SK-N-SH (cell line): ENCODE measurements at regions not wholly inside any gene's neighbourhood (a gene's known extent, or its start where the extent isn't known, plus 50 kb on each side); places are given as distances from the start of the nearest gene placed in this dataset.

Experiments
- CTCF ChIA-PET: fragments of 300-600, 350-600 bp; formaldehyde crosslinking; extraction: SDS; loops from one replicate; lab custom pipeline; 2021; lab: Yijun Ruan, JAX
- POLR2A ChIA-PET: fragments of 350-600 bp; sonication (Branson Sonifier 250); formaldehyde crosslinking; extraction: SDS; loops from one replicate; lab custom pipeline; 2020; ENCODE audit warnings: antibody characterized with exemption, inconsistent platforms; lab: Yijun Ruan, JAX
- DNase-seq: peaks from one replicate; pipeline ENCODE4 v3.0.0; 2012
- H2AFZ ChIP-seq: fragments of 200-600 bp; sonication (generic); 2 replicates; pipeline ENCODE4 v1.8.1; 2016; ENCODE audit warnings: antibody characterized with exemption, mild to moderate bottlenecking, low read depth
- H3F3A ChIP-seq: fragments of 200-600 bp; sonication (generic); replicated peaks from 2 replicates; pipeline ENCODE3; 2016; ENCODE audit warnings: antibody characterized with exemption, mild to moderate bottlenecking; ENCODE audit not compliant: insufficient read depth
- H3K27ac ChIP-seq, 2 experiments: fragments of 200-500 bp in 1 of 2; fragments of 200-600 bp in 1 of 2; sonication (Bioruptor generic) in 1 of 2; sonication (generic), shearing (Covaris generic) in 1 of 2; 2 replicates each; pipeline versions ENCODE4 v1.5.1 to v1.6.1; 2014 to 2016; ENCODE audit warnings: low read depth in 2 of 2, inconsistent platforms in 1 of 2, low read length in 1 of 2, mild to moderate bottlenecking in 1 of 2, mixed read lengths in 1 of 2
- H3K27me3 ChIP-seq: fragments of 200-600 bp; sonication (generic), shearing (Covaris generic); 2 replicates; pipeline ENCODE4 v1.6.1; 2016; ENCODE audit warnings: mixed run types; ENCODE audit not compliant: insufficient read depth
- H3K36me3 ChIP-seq, 2 experiments: fragments of 200-500 bp in 1 of 2; fragments of 200-600 bp in 1 of 2; sonication (Bioruptor generic) in 1 of 2; sonication (generic) in 1 of 2; replicated peaks in 1 of 2; 2 replicates each; pipeline versions ENCODE3 to v1.5.1; 2014 to 2016; ENCODE audit warnings: low read length in 1 of 2, mild to moderate bottlenecking in 1 of 2; ENCODE audit not compliant: insufficient read depth in 2 of 2, control insufficient read depth in 1 of 2
- H3K4me1 ChIP-seq, 2 experiments: fragments of 200-500 bp in 1 of 2; fragments of 200-600 bp in 1 of 2; sonication (Bioruptor generic) in 1 of 2; sonication (generic), shearing (Covaris generic) in 1 of 2; 2 replicates each; pipeline versions ENCODE4 v1.5.1 to v1.6.1; 2014 to 2016; ENCODE audit warnings: low read depth in 1 of 2, low read length in 1 of 2, mixed run types in 1 of 2; ENCODE audit not compliant: insufficient read depth in 2 of 2, control insufficient read depth in 1 of 2
- H3K4me2 ChIP-seq: fragments of 200-600 bp; sonication (generic), shearing (Covaris generic); 2 replicates; pipeline ENCODE4 v1.6.1; 2017; ENCODE audit warnings: mixed run types
- H3K4me3 ChIP-seq, 2 experiments: fragments of 200-500 bp in 1 of 2; fragments of 200-600 bp in 1 of 2; sonication (Bioruptor generic) in 1 of 2; sonication (generic), shearing (Covaris generic) in 1 of 2; 2 replicates each; pipeline versions ENCODE4 v1.5.1 to v1.8.1; 2014 to 2016; ENCODE audit warnings: low read depth in 2 of 2, inconsistent platforms in 1 of 2, low read length in 1 of 2, mild to moderate bottlenecking in 1 of 2, mixed read lengths in 1 of 2, moderate library complexity in 1 of 2
- H3K79me2 ChIP-seq: fragments of 200-600 bp; sonication (generic); 2 replicates; pipeline ENCODE4 v1.8.1; 2017; ENCODE audit warnings: mild to moderate bottlenecking; ENCODE audit not compliant: insufficient read depth
- H3K9ac ChIP-seq: fragments of 200-600 bp; sonication (generic); 2 replicates; pipeline ENCODE4 v1.6.1; 2017; ENCODE audit warnings: mixed run types
- H3K9me2 ChIP-seq: fragments of 200-600 bp; sonication (generic); 2 replicates; pipeline ENCODE4 v1.6.1; 2017; ENCODE audit warnings: mixed run types
- H3K9me3 ChIP-seq: fragments of 200-600 bp; sonication (generic); 2 replicates; pipeline ENCODE4 v1.6.1; 2017; ENCODE audit warnings: mixed run types, mild to moderate bottlenecking, moderate library complexity
- H4K20me1 ChIP-seq: fragments of 200-600 bp; sonication (generic); 2 replicates; pipeline ENCODE4 v1.6.1; 2017; ENCODE audit warnings: mild to moderate bottlenecking, mixed run types; ENCODE audit not compliant: insufficient read depth
- CHD2 ChIP-seq: fragments of 150-350 bp; IDR thresholded peaks from 2 replicates; pipeline ENCODE4 v1.6.1; 2018; ENCODE audit warnings: low read length; ENCODE audit not compliant: partially characterized antibody
- ELF1 ChIP-seq: IDR thresholded peaks from 2 replicates; pipeline ENCODE4 v1.4.0; 2012
- EZH2phosphoT487 ChIP-seq: fragments of 200-600 bp; sonication (generic); IDR thresholded peaks from 2 replicates; pipeline ENCODE4 v1.6.1; 2017; ENCODE audit warnings: low read depth, mixed run types, mild to moderate bottlenecking, antibody characterized with exemption, moderate library complexity, borderline replicate concordance
- FOXJ3 ChIP-seq: sonication (generic); formaldehyde crosslinking; IDR thresholded peaks from 2 replicates; pipeline ENCODE4 v1.5.1; 2020; ENCODE audit warnings: mild to moderate bottlenecking, missing genetic modification reagents
- GATA2 ChIP-seq: sonication (generic); formaldehyde crosslinking; IDR thresholded peaks from 2 replicates; pipeline ENCODE4 v1.5.0; 2020; ENCODE audit warnings: mild to moderate bottlenecking, missing genetic modification reagents
- IRF3 ChIP-seq: fragments of 150-350 bp; IDR thresholded peaks from 2 replicates; pipeline ENCODE4 v1.6.1; 2016; ENCODE audit warnings: mild to moderate bottlenecking, low read depth, low read length
- JUND ChIP-seq: IDR thresholded peaks from 2 replicates; pipeline ENCODE4 v1.4.0; 2012
- MAX ChIP-seq: IDR thresholded peaks from 2 replicates; pipeline ENCODE4 v1.4.0; 2012; ENCODE audit warnings: low read depth
- MEF2A ChIP-seq: IDR thresholded peaks from 2 replicates; pipeline ENCODE4 v1.4.0; 2012; ENCODE audit warnings: low read depth, borderline replicate concordance
- MXI1 ChIP-seq: IDR thresholded peaks from 2 replicates; pipeline ENCODE4 v1.6.1; 2012; ENCODE audit warnings: mild to moderate bottlenecking, low read depth, low read length, improper control_type of control experiment
- POLR2AphosphoS5 ChIP-seq: IDR thresholded peaks from 2 replicates; pipeline ENCODE4 v1.6.1; 2012; ENCODE audit warnings: low read depth, low read length
- RCOR1 ChIP-seq: fragments of 150-350 bp; IDR thresholded peaks from 2 replicates; pipeline ENCODE4 v1.6.1; 2017; ENCODE audit warnings: antibody characterized with exemption, low read length
- REST ChIP-seq: IDR thresholded peaks from 2 replicates; pipeline ENCODE4 v1.6.1; 2012; ENCODE audit warnings: mild to moderate bottlenecking, low read depth, low read length, moderate library complexity
- RXRA ChIP-seq: IDR thresholded peaks from 2 replicates; pipeline ENCODE4 v1.4.0; 2012; ENCODE audit warnings: low read depth, mild to moderate bottlenecking, borderline replicate concordance
- TEAD4 ChIP-seq: IDR thresholded peaks from 2 replicates; pipeline ENCODE4 v1.4.0; 2012; ENCODE audit warnings: mild to moderate bottlenecking, borderline replicate concordance; ENCODE audit not compliant: insufficient read depth
- USF2 ChIP-seq: fragments of 150-350 bp; IDR thresholded peaks from 2 replicates; pipeline ENCODE4 v1.6.1; 2017; ENCODE audit warnings: antibody characterized with exemption, low read length, low read depth, borderline replicate concordance
- ZBTB33 ChIP-seq: IDR thresholded peaks from 2 replicates; pipeline ENCODE4 v1.4.0; 2012; ENCODE audit warnings: low read depth, borderline replicate concordance
- TF ChIP-seq, protein P1 (sequence below): IDR thresholded peaks from 2 replicates; pipeline ENCODE4; 2012
- TF ChIP-seq, protein P2 (sequence below): IDR thresholded peaks from 2 replicates; pipeline ENCODE4 v1.4.0; 2012; ENCODE audit warnings: low read depth, borderline replicate concordance

DNA sequence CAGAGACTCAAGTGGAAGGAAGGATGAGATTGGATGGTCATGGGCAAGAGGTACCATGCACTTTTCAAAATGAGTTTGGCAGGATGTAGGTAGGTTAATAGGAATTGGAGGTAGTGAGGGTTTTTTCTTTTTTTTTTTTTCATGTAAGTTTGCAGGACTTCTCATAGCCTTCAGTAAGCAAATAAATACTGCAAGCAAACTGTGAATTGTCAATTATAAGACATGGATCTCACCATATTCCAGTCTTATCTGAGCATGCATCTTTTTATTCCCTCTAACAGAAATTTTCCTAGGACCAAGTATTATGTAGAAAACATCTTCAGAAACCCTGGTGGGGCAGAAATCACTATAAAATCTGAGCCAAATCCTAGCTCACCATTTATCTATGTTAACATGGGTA is 584.6 kb upstream of the CDH5 start:
- no peak for DNase-seq
- Histone ChIP-seq H3K27me3 (no peaks in the 10 kb centered on the region), H3K9me2 (no peaks in the 10 kb centered on the region), H3K9ac (no peak overlapping the region), H3K27ac (no peak overlapping the region; a peak in 1 of 4 replicates), H3K36me3 (no peaks in the 10 kb centered on the region), H3K79me2 (no peaks in the 10 kb centered on the region), H2AFZ (no peak overlapping the region)
- TF ChIP-seq FOXJ3 (CRISPR knock-in tag) = no peak
- no peak for TF ChIP-seq JUND
- TF ChIP-seq, protein P1, sequence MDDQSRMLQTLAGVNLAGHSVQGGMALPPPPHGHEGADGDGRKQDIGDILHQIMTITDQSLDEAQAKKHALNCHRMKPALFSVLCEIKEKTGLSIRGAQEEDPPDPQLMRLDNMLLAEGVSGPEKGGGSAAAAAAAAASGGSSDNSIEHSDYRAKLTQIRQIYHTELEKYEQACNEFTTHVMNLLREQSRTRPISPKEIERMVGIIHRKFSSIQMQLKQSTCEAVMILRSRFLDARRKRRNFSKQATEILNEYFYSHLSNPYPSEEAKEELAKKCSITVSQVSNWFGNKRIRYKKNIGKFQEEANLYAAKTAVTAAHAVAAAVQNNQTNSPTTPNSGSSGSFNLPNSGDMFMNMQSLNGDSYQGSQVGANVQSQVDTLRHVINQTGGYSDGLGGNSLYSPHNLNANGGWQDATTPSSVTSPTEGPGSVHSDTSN = no peak
- no peak for TF ChIP-seq ZBTB33
- TF ChIP-seq EZH2phosphoT487 = no peak
- TF ChIP-seq CHD2 = no peak
- no peak for TF ChIP-seq RCOR1
- TF ChIP-seq MXI1 = no peak
- no peak for TF ChIP-seq RXRA
- TF ChIP-seq REST = no peak
- TF ChIP-seq POLR2AphosphoS5 = no peak
- TF ChIP-seq IRF3 = no peak
- no peak for TF ChIP-seq MAX
- TF ChIP-seq, protein P2, sequence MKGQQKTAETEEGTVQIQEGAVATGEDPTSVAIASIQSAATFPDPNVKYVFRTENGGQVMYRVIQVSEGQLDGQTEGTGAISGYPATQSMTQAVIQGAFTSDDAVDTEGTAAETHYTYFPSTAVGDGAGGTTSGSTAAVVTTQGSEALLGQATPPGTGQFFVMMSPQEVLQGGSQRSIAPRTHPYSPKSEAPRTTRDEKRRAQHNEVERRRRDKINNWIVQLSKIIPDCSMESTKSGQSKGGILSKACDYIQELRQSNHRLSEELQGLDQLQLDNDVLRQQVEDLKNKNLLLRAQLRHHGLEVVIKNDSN = no peak
- TF ChIP-seq GATA2 = no peak
- no peak for TF ChIP-seq TEAD4
- TF ChIP-seq USF2 = no peak
- no peak for TF ChIP-seq MEF2A
- TF ChIP-seq ELF1 = no peak
- TF ChIP-seq, all 33 proteins: peak for 0
- CTCF ChIA-PET = interaction anchor here (1.0 kb wide), 1 partner anchor 62 kb away, joined by 3 read pairs; no protein-coding TSS in a partner anchor
- Histone ChIP-seq H3F3A (no peaks in the 10 kb centered on the region), H3K9me3 (no peaks in the 10 kb centered on the region), H3K4me2 (no peak overlapping the region), H4K20me1 (no peaks in the 10 kb centered on the region), H3K4me1 (peaks cover 0 to 6% of the 10 kb centered on the region in 2 experiments; a peak in 1 of 4 replicates), H3K4me3 (no peak overlapping the region)
- POLR2A ChIA-PET = no interaction called here
